ENCODE measurements at regions not wholly inside any gene's neighbourhood (a gene's known extent, or its start where the extent isn't known, plus 50 kb on each side); places are given as distances from the start of the nearest gene placed in this dataset.

GRCh38 chr6:125516644-125517043 is 214.9 kb upstream of the HDDC2 start:
- DNase-seq (ENCODE audit: low spot score in 2 of 2) = no peak
- 87 to 94% methylated on average over 3 of the region's 3 CpGs for WGBS, 2 donors
- TF ChIP-seq CTCF (IDR thresholded peaks at IDR 0.05) = no peak
- TF ChIP-seq POLR2A (IDR thresholded peaks at IDR 0.05) = no peak
- intact Hi-C loops (cut with DNase I; ENCODE audit: low total_unique reads) = no loop called here
- no peak overlapping the region for H3K4me3 ChIP-seq (ENCODE audit: low read depth, poor library complexity, severe bottlenecking)

- H3K4me3 ChIP-seq (ENCODE audit: low read depth, poor library complexity, severe bottlenecking) = no peak overlapping the region
- DNase-seq (ENCODE audit: low spot score in 2 of 2) = no peak
- TF ChIP-seq CTCF (IDR thresholded peaks at IDR 0.05) = no peak
- TF ChIP-seq POLR2A (IDR thresholded peaks at IDR 0.05) = no peak
- intact Hi-C loops (cut with DNase I; ENCODE audit: low total_unique reads) = no loop called here
These were observed 217.6 kb upstream of the HDDC2 start for GRCh38 chr6:125519367-125519766.

GRCh38 chr6:125524356-125524755 is 222.6 kb upstream of the HDDC2 start:
- no peak overlapping the region for H3K4me3 ChIP-seq (ENCODE audit: low read depth, poor library complexity, severe bottlenecking)
- DNase-seq (ENCODE audit: low spot score in 2 of 2) = no peak
- 37 to 42% methylated on average over 2 of the region's 2 CpGs for WGBS, 2 donors
- no peak for TF ChIP-seq POLR2A (IDR thresholded peaks at IDR 0.05)
- no peak for TF ChIP-seq CTCF (IDR thresholded peaks at IDR 0.05)
- intact Hi-C loops (cut with DNase I; ENCODE audit: low total_unique reads) = no loop called here

- WGBS, 2 donors = 32 to 68% methylated on average over 1 of the region's 1 CpG
- intact Hi-C loops (cut with DNase I; ENCODE audit: low total_unique reads) = no loop called here
- H3K4me3 ChIP-seq (ENCODE audit: low read depth, poor library complexity, severe bottlenecking) = no peak overlapping the region
- TF ChIP-seq CTCF (IDR thresholded peaks at IDR 0.05) (no peak), POLR2A (IDR thresholded peaks at IDR 0.05) (no peak)
- DNase-seq (ENCODE audit: low spot score in 2 of 2) = no peak
These were observed 223.3 kb upstream of the HEY2 start for GRCh38 chr6:125526007-125526720.

GRCh38 chr6:125528621-125529041 is 220.8 kb upstream of the HEY2 start:
- TF ChIP-seq POLR2A (IDR thresholded peaks at IDR 0.05) = no peak
- no peak for TF ChIP-seq CTCF (IDR thresholded peaks at IDR 0.05)
- no peak overlapping the region for H3K4me3 ChIP-seq (ENCODE audit: low read depth, poor library complexity, severe bottlenecking)
- intact Hi-C loops (cut with DNase I; ENCODE audit: low total_unique reads) = no loop called here
- no peak for DNase-seq (ENCODE audit: low spot score in 2 of 2)
- WGBS, 2 donors = 42 to 45% methylated on average over 6 of the region's 6 CpGs

- TF ChIP-seq POLR2A (IDR thresholded peaks at IDR 0.05) = no peak
- no peak for TF ChIP-seq CTCF (IDR thresholded peaks at IDR 0.05)
- intact Hi-C loops (cut with DNase I; ENCODE audit: low total_unique reads) = no loop called here
- DNase-seq (ENCODE audit: low spot score in 2 of 2) = no peak
- no peak overlapping the region for H3K4me3 ChIP-seq (ENCODE audit: low read depth, poor library complexity, severe bottlenecking)
- WGBS, 2 donors = 83 to 86% methylated on average over 5 of the region's 5 CpGs
These were observed 220.4 kb upstream of the HEY2 start for GRCh38 chr6:125529061-125529460.

Measured in lower leg skin (tissue), 4 donors.